ENCODE measurements at regions not wholly inside any gene's neighbourhood (a gene's known extent, or its start where the extent isn't known, plus 50 kb on each side); places are given as distances from the start of the nearest gene placed in this dataset.
A peak's percentile ranks its signal among the peaks of the same experiment; 100 is the strongest.

GRCh38 chr7:119640326-119640725 lies 632.6 kb upstream of the KCND2 start:
- Mint-ChIP-seq H3K4me3 (no peak overlapping the region), H3K36me3 (ENCODE audit: low read depth) (no peaks in the 10 kb centered on the region), H3K4me1 (peaks cover 3% of the 10 kb centered on the region), H3K9me3 (peaks cover 2% of the 10 kb centered on the region), H3K27ac (no peak overlapping the region), H3K27me3 (ENCODE audit: insufficient read depth) (no peaks in the 10 kb centered on the region)
- no peak overlapping the region for H3K9ac ChIP-seq (ENCODE audit: extremely low read depth, low read length, poor library complexity, severe bottlenecking)
- no peak for DNase-seq
- 82 to 100% methylated on average over 1 to 4 of the region's 4 CpGs for WGBS, 2 experiments (ENCODE audit: insufficient coverage in 1 of 2, insufficient read length in 1 of 2)
- no peak overlapping the region for H3K27ac ChIP-seq (ENCODE audit: low read depth, low read length)
- H3K4me1 ChIP-seq (ENCODE audit: control insufficient read depth, insufficient read depth, low read length): no peaks in the 10 kb centered on the region
- H3K9me3 ChIP-seq (ENCODE audit: control insufficient read depth, low read length): peaks cover 7% of the 10 kb centered on the region
- TF ChIP-seq CTCF (conservative IDR thresholded peaks at IDR 0.05): no peak
- no peak overlapping the region for H3K4me3 ChIP-seq (ENCODE audit: low read length)
- H3K36me3 ChIP-seq (ENCODE audit: control insufficient read depth, insufficient read depth, low read length): no peaks in the 10 kb centered on the region
- H3K27me3 ChIP-seq (ENCODE audit: control insufficient read depth, insufficient read depth, low read length, poor library complexity, severe bottlenecking): no peaks in the 10 kb centered on the region

- Mint-ChIP-seq H3K27ac (no peak overlapping the region), H3K9me3 (peaks cover 2% of the 10 kb centered on the region), H3K4me3 (no peak overlapping the region), H3K4me1 (peaks cover 3% of the 10 kb centered on the region), H3K36me3 (ENCODE audit: low read depth) (no peaks in the 10 kb centered on the region), H3K27me3 (ENCODE audit: insufficient read depth) (no peaks in the 10 kb centered on the region)
- no peaks in the 10 kb centered on the region for H3K36me3 ChIP-seq (ENCODE audit: control insufficient read depth, insufficient read depth, low read length)
- no peak for TF ChIP-seq CTCF (conservative IDR thresholded peaks at IDR 0.05)
- H3K27me3 ChIP-seq (ENCODE audit: control insufficient read depth, insufficient read depth, low read length, poor library complexity, severe bottlenecking): no peaks in the 10 kb centered on the region
- peak; percentile 35 for DNase-seq
- no peak overlapping the region for H3K9ac ChIP-seq (ENCODE audit: extremely low read depth, low read length, poor library complexity, severe bottlenecking)
- no peak overlapping the region for H3K4me3 ChIP-seq (ENCODE audit: low read length)
- H3K27ac ChIP-seq (ENCODE audit: low read depth, low read length): no peak overlapping the region
- WGBS, 2 experiments (ENCODE audit: insufficient coverage in 1 of 2, insufficient read length in 1 of 2): 92% methylated on average over 4 of the region's 4 CpGs; no CpG with 5 or more reads in 1 of the 2 experiments
- H3K9me3 ChIP-seq (ENCODE audit: control insufficient read depth, low read length): peaks cover 7% of the 10 kb centered on the region
- H3K4me1 ChIP-seq (ENCODE audit: control insufficient read depth, insufficient read depth, low read length): no peaks in the 10 kb centered on the region
These were observed 632.1 kb upstream of the KCND2 start for GRCh38 chr7:119640861-119641260.

- Mint-ChIP-seq H3K27ac (no peak overlapping the region), H3K9me3 (peaks cover 2% of the 10 kb centered on the region), H3K36me3 (ENCODE audit: low read depth) (no peaks in the 10 kb centered on the region), H3K27me3 (ENCODE audit: insufficient read depth) (no peaks in the 10 kb centered on the region), H3K4me3 (no peak overlapping the region), H3K4me1 (peaks cover 3% of the 10 kb centered on the region)
- H3K9ac ChIP-seq (ENCODE audit: extremely low read depth, low read length, poor library complexity, severe bottlenecking): no peak overlapping the region
- no peaks in the 10 kb centered on the region for H3K27me3 ChIP-seq (ENCODE audit: control insufficient read depth, insufficient read depth, low read length, poor library complexity, severe bottlenecking)
- no peaks in the 10 kb centered on the region for H3K4me1 ChIP-seq (ENCODE audit: control insufficient read depth, insufficient read depth, low read length)
- no peak overlapping the region for H3K4me3 ChIP-seq (ENCODE audit: low read length)
- no peak for TF ChIP-seq CTCF (conservative IDR thresholded peaks at IDR 0.05)
- 95 to 97% methylated on average over 4 to 6 of the region's 6 CpGs for WGBS, 2 experiments (ENCODE audit: insufficient coverage in 1 of 2, insufficient read length in 1 of 2)
- peaks cover 3% of the 10 kb centered on the region for H3K9me3 ChIP-seq (ENCODE audit: control insufficient read depth, low read length)
- DNase-seq: no peak
- H3K27ac ChIP-seq (ENCODE audit: low read depth, low read length): no peak overlapping the region
- no peaks in the 10 kb centered on the region for H3K36me3 ChIP-seq (ENCODE audit: control insufficient read depth, insufficient read depth, low read length)
These were observed 629.4 kb upstream of the KCND2 start for GRCh38 chr7:119643558-119643957.

Data from endodermal cell (in vitro differentiated cells).